OCI-LY1 (cell line): ENCODE measurements at regions not wholly inside any gene's neighbourhood (a gene's known extent, or its start where the extent isn't known, plus 50 kb on each side); places are given as distances from the start of the nearest gene placed in this dataset.

Experiments used
- H2AFZ ChIP-seq: fragments of 200-600 bp; sonication (generic), shearing (Covaris generic); 2 replicates; pipeline ENCODE4 v1.6.0; 2014; ENCODE audit warnings: antibody characterized with exemption, mild to moderate bottlenecking, low read length
- H3F3A ChIP-seq: fragments of 200-600 bp; sonication (generic), shearing (Covaris generic); 2 replicates; pipeline ENCODE4 v1.6.0; 2014; ENCODE audit warnings: mild to moderate bottlenecking, antibody characterized with exemption, low read length, moderate library complexity; ENCODE audit not compliant: insufficient read depth
- H3K27ac ChIP-seq: fragments of 200-600 bp; sonication (generic); 2 replicates; pipeline ENCODE4 v1.5.1; 2014; ENCODE audit warnings: low read length, mixed run types, mild to moderate bottlenecking, low read depth; ENCODE audit not compliant: poor library complexity, severe bottlenecking
- H3K27me3 ChIP-seq: fragments of 200-600 bp; sonication (generic); 2 replicates; pipeline ENCODE4 v1.6.0; 2014; ENCODE audit warnings: antibody characterized with exemption, mild to moderate bottlenecking, low read length, moderate library complexity; ENCODE audit not compliant: insufficient read depth
- H3K36me3 ChIP-seq: fragments of 200-600 bp; sonication (generic); 2 replicates; pipeline ENCODE4 v1.6.1; 2014; ENCODE audit warnings: mild to moderate bottlenecking, antibody characterized with exemption, low read length, moderate library complexity, mixed read lengths; ENCODE audit not compliant: insufficient read depth
- H3K4me1 ChIP-seq: fragments of 200-600 bp; sonication (generic); 2 replicates; pipeline ENCODE4 v1.5.1; 2014; ENCODE audit warnings: mild to moderate bottlenecking, low read length, moderate library complexity; ENCODE audit not compliant: insufficient read depth, severe bottlenecking
- H3K4me2 ChIP-seq: fragments of 200-600 bp; sonication (generic), shearing (Covaris generic); 2 replicates; pipeline ENCODE4 v1.6.1; 2014; ENCODE audit warnings: low read length
- H3K4me3 ChIP-seq: fragments of 200-600 bp; sonication (generic); 2 replicates; pipeline ENCODE4 v1.5.1; 2014; ENCODE audit warnings: low read length, low read depth, mild to moderate bottlenecking, mixed read lengths; ENCODE audit not compliant: poor library complexity, severe bottlenecking
- H3K79me2 ChIP-seq: fragments of 200-600 bp; shearing (Covaris generic); 2 replicates; pipeline ENCODE4 v1.6.1; 2016; ENCODE audit warnings: mixed run types, low read length, mixed read lengths; ENCODE audit not compliant: insufficient read depth
- H3K9ac ChIP-seq: fragments of 200-600 bp; sonication (generic), shearing (Covaris generic); 2 replicates; pipeline ENCODE4 v1.6.1; 2014; ENCODE audit warnings: mild to moderate bottlenecking, low read length, mixed read lengths
- H3K9me2 ChIP-seq: fragments of 200-600 bp; sonication (generic), shearing (Covaris generic); 2 replicates; pipeline ENCODE4 v1.6.1; 2014; ENCODE audit warnings: low read depth, mild to moderate bottlenecking, low read length, mixed read lengths
- H3K9me3 ChIP-seq: fragments of 200-600 bp; shearing (Covaris generic); 2 replicates; pipeline ENCODE4 v1.6.1; 2014; ENCODE audit warnings: low read length, mixed read lengths
- H4K20me1 ChIP-seq: fragments of 200-600 bp; sonication (generic), shearing (Covaris generic); 2 replicates; pipeline ENCODE4 v1.6.0; 2016; ENCODE audit warnings: mild to moderate bottlenecking, low read length; ENCODE audit not compliant: insufficient read depth
- CTCF ChIP-seq: fragments of 200-600 bp; sonication (generic), shearing (Covaris generic); IDR thresholded peaks from 2 replicates; pipeline ENCODE4 v1.5.1; 2017; ENCODE audit warnings: mild to moderate bottlenecking, antibody characterized with exemption, low read length, moderate library complexity, mixed read lengths
- EZH2 ChIP-seq: fragments of 200-600 bp; sonication (generic), shearing (Covaris generic); IDR thresholded peaks from 2 replicates; pipeline ENCODE4 v1.8.0; 2017; ENCODE audit warnings: borderline replicate concordance, mixed run types, mild to moderate bottlenecking, antibody characterized with exemption, low read length, moderate library complexity, mixed read lengths

GRCh38 chr2:236656166-236656565, 86.5 kb downstream of the ACKR3 start:
- Histone ChIP-seq H3K4me2 (no peak overlapping the region), H3K4me3 (no peak overlapping the region), H3K27ac (no peak overlapping the region), H3K4me1 (no peaks in the 10 kb centered on the region), H3K9ac (no peak overlapping the region), H3F3A (no peaks in the 10 kb centered on the region), H3K36me3 (no peaks in the 10 kb centered on the region), H3K9me3 (no peaks in the 10 kb centered on the region), H3K9me2 (no peaks in the 10 kb centered on the region), H3K27me3 (no peaks in the 10 kb centered on the region), H3K79me2 (no peaks in the 10 kb centered on the region), H2AFZ (no peak overlapping the region), H4K20me1 (no peaks in the 10 kb centered on the region)
- no peak for TF ChIP-seq CTCF
- no peak for TF ChIP-seq EZH2

GRCh38 chr2:236656721-236657120, 87.1 kb downstream of the ACKR3 start:
- Histone ChIP-seq H3K9me2 (no peaks in the 10 kb centered on the region), H3K4me2 (no peak overlapping the region), H3K4me3 (no peak overlapping the region), H3K4me1 (no peaks in the 10 kb centered on the region), H3K27ac (no peak overlapping the region), H3K9me3 (no peaks in the 10 kb centered on the region), H4K20me1 (no peaks in the 10 kb centered on the region), H3K79me2 (no peaks in the 10 kb centered on the region), H3F3A (no peaks in the 10 kb centered on the region), H3K9ac (no peak overlapping the region), H2AFZ (no peak overlapping the region), H3K36me3 (no peaks in the 10 kb centered on the region), H3K27me3 (no peaks in the 10 kb centered on the region)
- TF ChIP-seq EZH2, result no peak
- no peak for TF ChIP-seq CTCF

- no peaks in the 10 kb centered on the region for H3K79me2 ChIP-seq
- no peaks in the 10 kb centered on the region for H3K27me3 ChIP-seq
- H3F3A ChIP-seq, result no peaks in the 10 kb centered on the region
- no peak overlapping the region for H3K4me3 ChIP-seq
- H4K20me1 ChIP-seq, result no peaks in the 10 kb centered on the region
- no peaks in the 10 kb centered on the region for H3K36me3 ChIP-seq
- no peak overlapping the region for H3K4me2 ChIP-seq
- TF ChIP-seq EZH2, result no peak
- no peak for TF ChIP-seq CTCF
- no peak overlapping the region for H2AFZ ChIP-seq
- H3K27ac ChIP-seq, result no peak overlapping the region
- H3K9me2 ChIP-seq, result no peaks in the 10 kb centered on the region
- H3K9me3 ChIP-seq, result no peaks in the 10 kb centered on the region
- H3K4me1 ChIP-seq, result no peaks in the 10 kb centered on the region
- no peak overlapping the region for H3K9ac ChIP-seq
Observed at GRCh38 chr2:236657215-236657614, 87.6 kb downstream of the ACKR3 start.
